HG02943 (cell line): ENCODE measurements at regions not wholly inside any gene's neighbourhood (a gene's known extent, or its start where the extent isn't known, plus 50 kb on each side); places are given as distances from the start of the nearest gene placed in this dataset.
"Not testable (repeated sequence)": the region's sequence is repeated elsewhere in the genome, so short reads cannot be mapped to it uniquely, and the experiment has no call there.

Source experiments
- ATAC-seq: cut with Tn5 transposase; IDR thresholded peaks from one replicate; pipeline ENCODE4 v1.9.1; 2021; ENCODE audit warnings: mild to moderate bottlenecking, low read depth, moderate library complexity; ENCODE audit not compliant: unreplicated experiment

DNA sequence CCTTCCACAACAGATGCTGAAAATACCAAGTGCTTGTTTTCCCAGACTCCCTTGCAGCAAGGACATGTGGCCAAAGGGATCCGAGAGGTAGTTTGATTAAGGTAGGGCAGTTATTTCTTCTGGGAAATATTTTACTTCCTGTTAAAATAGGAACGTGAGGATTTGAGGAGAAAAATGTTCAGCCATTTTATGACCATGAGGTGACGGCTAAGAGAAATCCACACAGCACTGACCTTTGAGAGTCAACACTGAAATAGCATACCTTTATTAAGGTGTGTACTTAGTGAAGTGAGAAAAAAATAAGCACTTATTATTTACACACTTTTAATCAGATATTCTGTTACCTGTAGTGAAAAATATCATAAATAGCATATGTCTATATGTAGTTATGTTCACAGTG, 133.9 kb downstream of the PPP1R3A start:
- ATAC-seq, result no peak

DNA sequence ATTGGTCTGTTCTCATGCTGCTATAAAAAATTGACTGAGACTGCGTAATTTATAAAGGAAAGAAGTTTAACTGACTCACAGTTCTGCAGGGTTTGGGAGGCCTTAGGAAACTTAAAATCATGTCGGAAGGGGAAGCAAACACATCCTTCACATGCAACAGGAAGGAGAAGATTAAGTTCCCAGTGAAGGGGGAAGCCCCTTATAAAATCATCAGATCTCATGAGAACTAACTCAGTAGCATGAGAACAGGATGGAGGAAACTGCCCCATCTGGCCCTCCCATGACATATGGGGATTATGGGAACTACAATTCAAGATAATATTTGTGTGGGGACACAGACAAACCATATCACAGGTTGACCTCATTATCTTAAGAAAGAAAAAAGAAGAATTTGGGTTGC, 134.5 kb downstream of the PPP1R3A start:
- ATAC-seq, result no peak

GRCh38 chr7:113783403-113783802, 135.4 kb downstream of the PPP1R3A start:
- no peak for ATAC-seq

- no peak for ATAC-seq
These were observed 143.0 kb downstream of the PPP1R3A start for GRCh38 chr7:113775804-113776203.

- no peak for ATAC-seq
These were observed 143.4 kb downstream of the PPP1R3A start for GRCh38 chr7:113775401-113775800.

GRCh38 chr7:113774182-113774807, 144.5 kb downstream of the PPP1R3A start:
- ATAC-seq, result peak; percentile 82

GRCh38 chr7:113770146-113770738, 148.6 kb downstream of the PPP1R3A start:
- ATAC-seq, result no peak

DNA sequence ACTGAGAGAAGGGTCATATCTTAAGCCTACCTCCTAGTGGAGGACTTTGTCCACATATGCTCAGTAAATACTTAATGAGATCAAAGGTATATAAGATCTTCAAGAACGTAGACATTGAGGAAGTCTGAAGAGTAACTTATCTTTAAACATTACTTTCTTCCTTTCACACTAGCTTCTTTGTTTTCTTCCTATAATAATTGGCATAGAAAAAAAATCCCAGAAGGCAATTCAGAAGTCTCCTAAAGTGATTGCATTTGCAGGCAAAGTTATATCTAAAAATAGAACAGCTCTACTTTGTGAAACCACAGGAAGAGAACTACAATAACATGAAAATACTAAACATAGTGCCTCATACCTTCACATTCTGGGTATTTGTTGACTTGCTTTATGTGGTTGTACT, 150.4 kb downstream of the PPP1R3A start:
- ATAC-seq, result no peak

DNA sequence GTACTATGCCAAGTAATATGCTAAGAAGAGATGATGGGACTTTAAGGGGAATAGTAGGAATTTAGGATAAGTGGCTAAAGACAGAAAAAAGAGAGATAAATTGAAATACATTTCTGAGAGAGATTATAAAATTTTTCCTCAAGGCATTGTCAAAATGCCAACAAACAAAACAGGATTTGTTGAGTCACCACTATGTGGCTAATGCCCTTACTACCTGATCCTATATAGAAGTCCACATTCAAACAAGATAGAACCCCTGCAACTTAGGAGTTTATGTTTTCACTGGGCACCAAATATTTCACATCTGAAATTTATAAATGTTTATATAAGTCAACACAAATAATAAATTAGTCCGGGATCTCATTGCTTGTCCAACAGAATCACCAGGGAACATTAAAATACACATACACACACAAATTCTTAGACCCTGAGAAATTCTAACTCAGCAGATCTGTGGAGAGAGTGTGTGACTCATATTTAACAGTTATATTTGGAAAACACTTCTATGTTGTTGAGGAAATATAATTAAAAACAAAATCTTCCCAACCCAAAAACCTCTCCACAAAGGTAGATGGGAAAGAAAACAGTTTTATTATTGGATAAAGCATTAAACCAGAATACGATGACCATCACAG, 154.3 kb downstream of the PPP1R3A start:
- ATAC-seq, result no peak

DNA sequence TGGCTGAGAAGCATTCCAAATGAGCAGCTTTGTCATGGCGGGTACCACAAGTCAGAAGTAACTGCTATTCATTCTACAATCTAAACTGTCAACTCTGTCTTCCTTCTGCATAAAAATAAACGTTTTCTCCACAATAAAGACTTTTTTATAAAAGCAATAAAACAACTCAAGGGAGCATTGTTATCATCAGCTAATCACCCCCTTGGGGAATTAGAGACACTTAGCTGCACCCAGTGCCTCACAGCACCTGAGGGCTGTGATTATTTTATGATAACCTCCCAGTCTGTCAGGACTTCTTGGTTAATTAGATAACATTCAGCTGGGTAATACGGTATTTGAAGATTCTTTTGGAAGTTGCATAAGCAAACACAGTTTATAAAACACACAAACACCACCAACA, 155.6 kb downstream of the PPP1R3A start:
- ATAC-seq, result no peak

- ATAC-seq, result no peak
These were observed 162.6 kb downstream of the PPP1R3A start for GRCh38 chr7:113756250-113756649.

DNA sequence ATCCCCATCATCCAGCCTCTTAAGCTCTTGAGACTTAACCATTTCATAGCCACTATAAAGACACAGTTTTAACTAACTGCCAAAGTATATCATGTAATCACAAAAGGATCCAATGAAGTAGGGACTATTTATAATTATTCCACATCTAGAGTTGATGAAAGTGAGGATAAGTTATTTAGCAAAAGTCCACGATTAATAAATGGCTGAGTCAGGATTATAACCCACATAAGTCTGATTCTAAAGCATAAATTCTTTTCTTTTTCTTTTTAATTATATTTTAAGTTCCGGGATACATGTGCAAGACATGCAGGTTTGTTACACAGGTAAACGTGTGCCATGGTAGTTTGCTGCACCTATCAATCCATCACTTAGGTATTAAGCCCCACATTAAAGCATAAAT, 166.1 kb downstream of the PPP1R3A start:
- no peak for ATAC-seq

DNA sequence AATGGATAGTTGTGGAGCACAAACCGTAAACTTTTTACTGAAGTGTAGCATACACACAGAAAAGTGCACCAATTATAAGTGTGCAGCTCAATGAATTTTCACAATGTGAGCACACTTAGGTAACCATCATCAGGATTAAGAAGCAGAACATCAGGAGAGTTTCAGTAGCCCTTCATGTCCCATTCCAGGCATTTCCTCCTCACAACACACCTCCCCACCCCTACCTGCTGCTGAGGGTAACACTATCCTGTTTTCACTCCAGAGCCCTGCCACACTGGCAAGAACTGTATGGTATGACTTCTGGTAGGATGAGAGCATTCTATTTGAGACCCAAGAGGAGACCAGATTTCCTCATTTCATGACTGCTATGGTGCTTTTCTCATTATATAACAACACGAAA, 166.5 kb downstream of the PPP1R3A start:
- ATAC-seq, result no peak

DNA sequence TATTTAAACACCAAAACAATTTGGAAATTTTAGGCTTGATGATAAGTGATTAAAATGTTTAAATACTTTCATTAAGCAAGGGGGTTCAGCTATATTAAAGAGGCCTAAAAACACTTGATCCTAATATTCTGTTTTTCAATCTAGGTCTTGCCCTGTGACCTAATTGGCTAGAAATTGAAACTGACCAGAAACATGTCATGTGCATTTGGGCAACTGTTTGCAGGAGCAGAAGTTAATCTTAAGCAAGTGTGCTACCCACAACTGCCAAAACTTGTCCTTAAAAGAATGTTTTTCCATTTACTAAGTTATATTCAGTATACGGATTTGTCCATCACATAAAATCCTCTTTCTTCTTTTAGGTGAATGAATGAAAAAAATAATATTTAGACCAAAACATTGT, 167.3 kb downstream of the PPP1R3A start:
- no peak for ATAC-seq

- not testable (repeated sequence) for ATAC-seq
These were observed 170.4 kb downstream of the PPP1R3A start for GRCh38 chr7:113748385-113748784.

- ATAC-seq, result not testable (repeated sequence)
These were observed 175.8 kb downstream of the PPP1R3A start for GRCh38 chr7:113742946-113743431.

- ATAC-seq, result no peak
These were observed 176.4 kb downstream of the PPP1R3A start for GRCh38 chr7:113742377-113742776.

DNA sequence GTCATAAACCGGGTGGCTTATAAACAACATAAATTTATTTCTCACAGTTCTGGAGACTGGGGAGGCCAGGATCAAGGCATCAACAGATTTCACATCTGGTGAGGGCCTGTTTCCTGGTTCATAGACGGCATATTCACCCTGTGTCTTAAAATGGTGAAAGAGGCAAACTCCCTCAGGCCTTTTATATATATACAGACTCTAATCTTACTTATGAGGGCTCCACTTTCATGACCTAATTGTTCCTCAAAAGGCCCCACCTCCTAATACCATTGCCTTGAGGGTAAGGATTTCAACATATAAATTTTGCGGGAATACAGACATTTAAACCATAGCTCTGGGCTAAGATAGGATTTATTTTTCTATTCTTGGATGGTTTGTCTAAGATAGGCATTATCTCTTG, 187.2 kb downstream of the PPP1R3A start:
- no peak for ATAC-seq

- no peak for ATAC-seq
These were observed 188.4 kb downstream of the PPP1R3A start for GRCh38 chr7:113730309-113730955.

DNA sequence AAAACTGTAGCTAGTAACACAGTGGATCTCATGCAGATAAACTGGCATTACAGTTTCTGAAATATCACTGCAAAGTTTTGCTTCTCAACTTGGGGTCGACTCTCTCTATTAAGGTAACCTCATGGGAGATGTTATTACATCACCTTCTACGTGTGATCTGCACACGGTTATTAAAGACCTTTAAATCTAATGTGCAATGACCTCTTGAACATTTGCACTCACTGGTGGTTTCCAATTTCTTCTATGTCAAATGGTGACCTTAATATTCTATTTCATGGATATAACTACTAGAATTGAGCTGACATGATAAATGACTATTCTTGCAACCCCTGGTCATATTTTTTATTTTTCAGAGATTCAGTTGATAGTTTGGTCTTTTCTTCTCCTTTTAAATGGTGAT, 191.3 kb downstream of the PPP1R3A start:
- no peak for ATAC-seq

- no peak for ATAC-seq
These were observed 196.8 kb downstream of the PPP1R3A start for GRCh38 chr7:113722006-113722405.
